Skeletal muscle satellite cell (primary cell): ENCODE measurements at regions not wholly inside any gene's neighbourhood (a gene's known extent, or its start where the extent isn't known, plus 50 kb on each side); places are given as distances from the start of the nearest gene placed in this dataset.

ENCODE experiments used
- H3K27me3 ChIP-seq: 2 replicates; pipeline ENCODE4 v1.7.0; 2013; ENCODE audit warnings: low read length; ENCODE audit not compliant: control insufficient read depth, insufficient read depth
- H3K36me3 ChIP-seq: 2 replicates; pipeline ENCODE4 v1.7.0; 2013; ENCODE audit warnings: mild to moderate bottlenecking, control low read depth, low read length; ENCODE audit not compliant: insufficient read depth
- H3K4me1 ChIP-seq: 2 replicates; pipeline ENCODE4 v1.7.0; 2013; ENCODE audit warnings: low read length; ENCODE audit not compliant: control insufficient read depth, insufficient read depth
- H3K4me2 ChIP-seq: 2 replicates; pipeline ENCODE4 v1.7.0; 2013; ENCODE audit warnings: mild to moderate bottlenecking, low read length
- H3K4me3 ChIP-seq: 2 replicates; pipeline ENCODE4 v1.7.0; 2013; ENCODE audit warnings: low read length
- H3K9ac ChIP-seq: 2 replicates; pipeline ENCODE4 v1.7.0; 2013; ENCODE audit warnings: mild to moderate bottlenecking, low read depth, low read length, moderate library complexity
- H3K9me3 ChIP-seq: replicated peaks from 2 replicates; pipeline ENCODE4 v1.7.0; 2013; ENCODE audit warnings: mild to moderate bottlenecking, control low read depth, low read length

DNA sequence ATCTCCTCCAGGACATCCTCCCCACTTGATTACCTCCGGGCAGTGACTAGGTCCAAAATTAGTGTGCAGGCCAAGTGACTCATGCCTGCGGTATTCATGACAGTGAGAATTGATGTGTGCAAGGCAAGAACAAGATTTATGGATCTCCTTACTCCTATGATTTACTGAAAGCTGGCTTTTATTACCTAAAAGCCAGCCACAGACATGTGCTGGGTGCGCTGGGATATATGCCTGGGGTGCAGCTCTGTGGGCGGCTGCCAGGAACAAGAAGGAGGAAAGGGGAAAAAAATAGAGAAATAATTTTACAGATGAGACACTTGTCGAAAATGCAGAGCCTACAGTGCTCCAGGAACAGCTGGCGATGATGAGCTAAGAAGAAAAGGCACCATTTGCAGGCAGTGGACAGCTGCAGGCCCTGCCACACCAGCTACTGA lies 359.3 kb downstream of the CMPK2 start:
- no peaks in the 10 kb centered on the region for H3K9me3 ChIP-seq
- no peak overlapping the region for H3K9ac ChIP-seq
- no peak overlapping the region for H3K4me3 ChIP-seq
- peaks cover 14% of the 10 kb centered on the region for H3K4me1 ChIP-seq
- H3K36me3 ChIP-seq, result no peaks in the 10 kb centered on the region
- H3K27me3 ChIP-seq, result no peaks in the 10 kb centered on the region
- H3K4me2 ChIP-seq, result peak overlapping the region; percentile 33

GRCh38 chr2:6506859-6507258 lies 358.8 kb downstream of the CMPK2 start:
- Histone ChIP-seq H3K4me3 (no peak overlapping the region), H3K4me2 (peak overlapping the region; percentile 33), H3K9me3 (no peaks in the 10 kb centered on the region), H3K9ac (no peak overlapping the region), H3K27me3 (no peaks in the 10 kb centered on the region), H3K36me3 (no peaks in the 10 kb centered on the region), H3K4me1 (peaks cover 14% of the 10 kb centered on the region)

DNA sequence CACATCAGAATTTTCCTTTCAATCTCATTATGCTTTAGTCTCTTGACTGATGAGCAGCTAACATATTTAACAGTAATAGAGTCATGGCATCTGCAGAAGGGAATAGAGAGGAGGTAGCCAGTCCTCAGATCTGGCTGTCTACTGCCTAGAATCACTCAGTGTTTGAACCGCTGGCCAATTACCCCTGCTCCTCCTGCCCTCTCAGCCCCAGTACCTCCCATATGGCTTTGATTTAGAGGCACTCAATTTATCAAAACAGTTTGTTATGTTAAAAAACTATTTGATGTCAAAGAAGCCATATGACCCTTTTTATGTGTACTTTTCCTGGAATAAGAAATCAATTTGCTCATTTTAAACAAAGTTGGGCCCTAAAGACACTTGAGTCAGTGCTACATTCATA lies 355.2 kb downstream of the CMPK2 start:
- Histone ChIP-seq H3K9me3 (no peaks in the 10 kb centered on the region), H3K4me3 (no peak overlapping the region), H3K4me1 (peaks cover 14% of the 10 kb centered on the region), H3K27me3 (no peaks in the 10 kb centered on the region), H3K4me2 (no peak overlapping the region), H3K36me3 (no peaks in the 10 kb centered on the region), H3K9ac (no peak overlapping the region)

GRCh38 chr2:6512589-6512988 lies 353.1 kb downstream of the CMPK2 start:
- no peak overlapping the region for H3K9ac ChIP-seq
- H3K4me2 ChIP-seq, result no peak overlapping the region
- H3K36me3 ChIP-seq, result no peaks in the 10 kb centered on the region
- H3K9me3 ChIP-seq, result no peaks in the 10 kb centered on the region
- H3K27me3 ChIP-seq, result no peaks in the 10 kb centered on the region
- no peak overlapping the region for H3K4me3 ChIP-seq
- no peaks in the 10 kb centered on the region for H3K4me1 ChIP-seq

- Histone ChIP-seq H3K4me1 (no peaks in the 10 kb centered on the region), H3K9ac (no peak overlapping the region), H3K9me3 (no peaks in the 10 kb centered on the region), H3K4me3 (no peak overlapping the region), H3K4me2 (no peak overlapping the region), H3K36me3 (no peaks in the 10 kb centered on the region), H3K27me3 (no peaks in the 10 kb centered on the region)
Measured at GRCh38 chr2:6516674-6517073, 349.0 kb downstream of the CMPK2 start.

GRCh38 chr2:6518361-6518760 lies 347.3 kb downstream of the CMPK2 start:
- Histone ChIP-seq H3K9ac (no peak overlapping the region), H3K4me2 (no peak overlapping the region), H3K36me3 (no peaks in the 10 kb centered on the region)

DNA sequence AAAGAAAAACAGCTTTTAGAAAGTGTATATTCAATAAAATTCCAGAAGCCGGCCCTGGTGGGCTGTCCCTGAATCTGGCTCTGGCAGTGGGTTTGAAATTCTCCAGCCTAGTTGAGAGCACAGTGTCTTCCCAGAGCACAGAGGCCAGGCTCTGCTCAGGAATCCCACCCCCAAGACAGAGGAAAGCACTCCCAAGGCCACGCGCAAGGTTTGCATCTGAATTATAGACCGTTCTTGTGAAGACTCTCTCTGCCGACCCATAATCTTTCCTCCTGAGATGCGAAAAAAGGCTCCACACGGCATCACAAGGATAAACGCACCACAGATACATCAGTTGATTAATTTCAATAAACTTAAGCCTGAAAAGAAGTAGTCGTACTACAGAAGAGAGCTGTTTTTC lies 342.2 kb downstream of the CMPK2 start:
- H3K9me3 ChIP-seq, result no peaks in the 10 kb centered on the region
- H3K9ac ChIP-seq, result no peak overlapping the region
- no peaks in the 10 kb centered on the region for H3K27me3 ChIP-seq
- no peak overlapping the region for H3K4me2 ChIP-seq
- no peaks in the 10 kb centered on the region for H3K4me1 ChIP-seq
- no peaks in the 10 kb centered on the region for H3K36me3 ChIP-seq
- H3K4me3 ChIP-seq, result no peak overlapping the region

More at GRCh38 chr2:6518361-6518760, 347.3 kb downstream of the CMPK2 start:
- Histone ChIP-seq H3K27me3 (no peaks in the 10 kb centered on the region), H3K9me3 (no peaks in the 10 kb centered on the region), H3K4me3 (no peak overlapping the region), H3K4me1 (no peaks in the 10 kb centered on the region)

- Histone ChIP-seq H3K4me1 (no peaks in the 10 kb centered on the region), H3K36me3 (no peaks in the 10 kb centered on the region), H3K4me3 (no peak overlapping the region), H3K27me3 (no peaks in the 10 kb centered on the region), H3K9me3 (no peaks in the 10 kb centered on the region), H3K4me2 (no peak overlapping the region), H3K9ac (no peak overlapping the region)
Measured at GRCh38 chr2:6524691-6525474, 340.8 kb downstream of the CMPK2 start.

- H3K4me2 ChIP-seq, result no peak overlapping the region
- H3K4me3 ChIP-seq, result no peak overlapping the region
- no peaks in the 10 kb centered on the region for H3K36me3 ChIP-seq
- H3K27me3 ChIP-seq, result no peaks in the 10 kb centered on the region
- no peaks in the 10 kb centered on the region for H3K9me3 ChIP-seq
- H3K4me1 ChIP-seq, result no peaks in the 10 kb centered on the region
- H3K9ac ChIP-seq, result no peak overlapping the region
Measured at GRCh38 chr2:6525475-6525964, 340.2 kb downstream of the CMPK2 start.

GRCh38 chr2:6526093-6526824 lies 339.4 kb downstream of the CMPK2 start:
- H3K27me3 ChIP-seq, result no peaks in the 10 kb centered on the region
- no peaks in the 10 kb centered on the region for H3K36me3 ChIP-seq
- H3K4me1 ChIP-seq, result no peaks in the 10 kb centered on the region
- H3K4me2 ChIP-seq, result no peak overlapping the region
- H3K9me3 ChIP-seq, result no peaks in the 10 kb centered on the region
- H3K9ac ChIP-seq, result no peak overlapping the region
- H3K4me3 ChIP-seq, result no peak overlapping the region

GRCh38 chr2:6531304-6531703 lies 334.4 kb downstream of the CMPK2 start:
- Histone ChIP-seq H3K4me3 (no peak overlapping the region), H3K4me2 (no peak overlapping the region), H3K4me1 (no peaks in the 10 kb centered on the region), H3K36me3 (no peaks in the 10 kb centered on the region), H3K9me3 (no peaks in the 10 kb centered on the region), H3K9ac (no peak overlapping the region), H3K27me3 (peaks cover 3% of the 10 kb centered on the region)
